ENCODE measurements at regions not wholly inside any gene's neighbourhood (a gene's known extent, or its start where the extent isn't known, plus 50 kb on each side); places are given as distances from the start of the nearest gene placed in this dataset.

DNA sequence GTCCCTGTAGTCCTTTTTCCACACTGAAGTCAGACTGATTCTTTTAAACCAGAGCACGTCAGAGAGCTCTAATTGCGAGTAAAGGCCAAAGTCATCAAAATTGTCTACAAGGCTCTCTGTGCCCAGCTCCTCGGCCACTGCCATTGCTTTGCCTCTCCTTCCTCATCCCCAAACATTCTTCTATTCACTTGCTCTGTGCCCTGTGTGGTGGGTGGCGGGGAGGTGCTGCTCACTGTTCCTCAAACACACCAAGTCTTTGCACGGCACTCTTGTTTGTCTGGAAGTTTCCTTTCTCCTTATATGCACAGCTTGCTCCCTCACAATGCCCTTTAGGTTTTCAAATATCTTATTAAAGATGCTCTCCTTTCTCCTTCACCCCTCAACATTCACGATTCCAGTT lies 100.1 kb upstream of the FSHR start:
- TF ChIP-seq, protein P1, sequence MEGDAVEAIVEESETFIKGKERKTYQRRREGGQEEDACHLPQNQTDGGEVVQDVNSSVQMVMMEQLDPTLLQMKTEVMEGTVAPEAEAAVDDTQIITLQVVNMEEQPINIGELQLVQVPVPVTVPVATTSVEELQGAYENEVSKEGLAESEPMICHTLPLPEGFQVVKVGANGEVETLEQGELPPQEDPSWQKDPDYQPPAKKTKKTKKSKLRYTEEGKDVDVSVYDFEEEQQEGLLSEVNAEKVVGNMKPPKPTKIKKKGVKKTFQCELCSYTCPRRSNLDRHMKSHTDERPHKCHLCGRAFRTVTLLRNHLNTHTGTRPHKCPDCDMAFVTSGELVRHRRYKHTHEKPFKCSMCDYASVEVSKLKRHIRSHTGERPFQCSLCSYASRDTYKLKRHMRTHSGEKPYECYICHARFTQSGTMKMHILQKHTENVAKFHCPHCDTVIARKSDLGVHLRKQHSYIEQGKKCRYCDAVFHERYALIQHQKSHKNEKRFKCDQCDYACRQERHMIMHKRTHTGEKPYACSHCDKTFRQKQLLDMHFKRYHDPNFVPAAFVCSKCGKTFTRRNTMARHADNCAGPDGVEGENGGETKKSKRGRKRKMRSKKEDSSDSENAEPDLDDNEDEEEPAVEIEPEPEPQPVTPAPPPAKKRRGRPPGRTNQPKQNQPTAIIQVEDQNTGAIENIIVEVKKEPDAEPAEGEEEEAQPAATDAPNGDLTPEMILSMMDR (IDR thresholded peaks at IDR 0.05): no peak
- TF ChIP-seq POLR2A (IDR thresholded peaks at IDR 0.05): no peak
